ENCODE measurements at regions not wholly inside any gene's neighbourhood (a gene's known extent, or its start where the extent isn't known, plus 50 kb on each side); places are given as distances from the start of the nearest gene placed in this dataset.
A peak's percentile ranks its signal among the peaks of the same experiment; 100 is the strongest.

- TF ChIP-seq TRIM25 (IDR thresholded peaks at IDR 0.05; ENCODE audit: borderline replicate concordance) = no peak
- TF ChIP-seq FOS (IDR thresholded peaks at IDR 0.05; ENCODE audit: extremely low read depth, insufficient read length) = no peak
- no peak for TF ChIP-seq POU5F1 (IDR thresholded peaks at IDR 0.05; ENCODE audit: borderline replicate concordance, low read depth, low read length, partially characterized antibody)
- TF ChIP-seq NCOR1 (IDR thresholded peaks at IDR 0.05) = peak; percentile 91
- TF ChIP-seq XRCC3 (IDR thresholded peaks at IDR 0.05) = no peak
- TF ChIP-seq TBP (optimal IDR thresholded peaks at IDR 0.05; ENCODE audit: low read depth, low read length) = peak; percentile 49
- TF ChIP-seq ZFP91 (CRISPR knock-in tag; IDR thresholded peaks at IDR 0.05) = no peak
- TF ChIP-seq BCLAF1 (IDR thresholded peaks at IDR 0.05; ENCODE audit: borderline replicate concordance in 1 of 2, control insufficient read depth in 1 of 2, low read depth in 2 of 2, low read length in 1 of 2) = no peak
- TF ChIP-seq GATAD2B (IDR thresholded peaks at IDR 0.05; ENCODE audit: borderline replicate concordance) = no peak
- TF ChIP-seq CEBPZ (IDR thresholded peaks at IDR 0.05; ENCODE audit: borderline replicate concordance, low read depth, low read length) = no peak
- no peak for TF ChIP-seq CHAMP1 (IDR thresholded peaks at IDR 0.05)
- no peak for TF ChIP-seq NELFE (IDR thresholded peaks at IDR 0.05; ENCODE audit: insufficient read depth, insufficient read length)
- no peak for TF ChIP-seq ZFPM2 (CRISPR knock-in tag; IDR thresholded peaks at IDR 0.05)
- no peak for TF ChIP-seq SRSF7 (optimal IDR thresholded peaks at IDR 0.05; ENCODE audit: low read depth, low read length)
Measured at GRCh38 chr10:3926675-3927525, 141.9 kb upstream of the KLF6 start (continued).

Measured in K562 (cell line).